Sigmoid colon (tissue), 6 donors: ENCODE measurements at regions not wholly inside any gene's neighbourhood (a gene's known extent, or its start where the extent isn't known, plus 50 kb on each side); places are given as distances from the start of the nearest gene placed in this dataset.

Source experiments
- DNase-seq: peaks from one replicate; pipeline ENCODE4 v3.0.0-alpha.2; 2019
- H3K27ac ChIP-seq, 4 donors: fragments of 200-600 bp; sonication (generic); one replicate each; pipeline ENCODE4 v1.5.1; 2016 to 2019; ENCODE audit warnings: mild to moderate bottlenecking in 1 of 4
- H3K27me3 ChIP-seq, 3 donors: fragments of 200-600 bp; sonication (generic); one replicate each; pipeline ENCODE4 v1.5.1; 2019; ENCODE audit warnings: mild to moderate bottlenecking in 1 of 3
- H3K36me3 ChIP-seq, 4 donors: fragments of 200-600 bp; sonication (generic); one replicate each; pipeline ENCODE4 v1.5.1; 2016 to 2019
- H3K4me1 ChIP-seq, 4 donors: fragments of 200-600 bp; sonication (generic); one replicate each; pipeline ENCODE4 v1.5.1; 2017 to 2019
- H3K4me3 ChIP-seq, 4 donors: fragments of 200-600 bp; sonication (generic); one replicate each; pipeline ENCODE4 v1.5.1; 2017 to 2019; ENCODE audit warnings: mild to moderate bottlenecking in 2 of 4, moderate library complexity in 1 of 4
- H3K9me3 ChIP-seq, 4 donors: fragments of 200-600 bp in 3 of 4; sonication (generic) in 3 of 4; one replicate each; pipeline versions ENCODE4 v1.5.1 to v1.6.1; 2013 to 2019
- CTCF ChIP-seq, 4 experiments: fragments of 450-650 bp in 3 of 4; fragments of 200-600 bp in 1 of 4; IDR thresholded peaks; one replicate each; pipeline ENCODE4 v1.5.1; 2016 to 2019; ENCODE audit warnings: antibody characterized with exemption in 4 of 4, mild to moderate bottlenecking in 3 of 4, moderate library complexity in 2 of 4
- EP300 ChIP-seq, 4 donors: sonication (generic); formaldehyde crosslinking; IDR thresholded peaks; one replicate each; pipeline ENCODE4 v1.6.1; 2017; ENCODE audit warnings: antibody characterized with exemption in 4 of 4
- POLR2A ChIP-seq, 2 donors: fragments of 450-650 bp; IDR thresholded peaks; one replicate each; pipeline ENCODE4 v1.6.1; 2016; ENCODE audit warnings: antibody characterized with exemption in 2 of 2, mild to moderate bottlenecking in 2 of 2, moderate library complexity in 2 of 2
- POLR2AphosphoS5 ChIP-seq, 4 donors: sonication (generic); formaldehyde crosslinking; IDR thresholded peaks; one replicate each; pipeline ENCODE4 v1.6.1; 2017; ENCODE audit warnings: antibody characterized with exemption in 4 of 4
- WGBS, 2 donors: extraction: QIAGEN DNeasy Blood & Tissue Kit; methylation state at CpG; one replicate each; pipeline ENCODE4 v1.1.7; 2013; 5-methylcytosine and 5-hydroxymethylcytosine counted together
- intact Hi-C: fragments of 100-400 bp; cut with DNase I; formaldehyde crosslinking; loops from one replicate; pipeline ENCODE4 v1.15.1; 2023
- donor health status: healthy with polysubstance abuse.
- donor health status: healthy.

- no peaks in the 10 kb centered on the region for H3K4me1 ChIP-seq
- H3K27ac ChIP-seq, result no peak overlapping the region
- no peak for DNase-seq
- intact Hi-C loops, result no loop called here
- WGBS, 2 donors, result 81 to 91% methylated on average over 5 of the region's 5 CpGs
- no peak overlapping the region for H3K4me3 ChIP-seq
- H3K27me3 ChIP-seq, result no peaks in the 10 kb centered on the region
- H3K36me3 ChIP-seq, result no peaks in the 10 kb centered on the region
- no peak for TF ChIP-seq CTCF (IDR thresholded peaks at IDR 0.05)
- no peak for TF ChIP-seq POLR2A (IDR thresholded peaks at IDR 0.05)
- no peak for TF ChIP-seq EP300 (IDR thresholded peaks at IDR 0.05)
- no peak for TF ChIP-seq POLR2AphosphoS5 (IDR thresholded peaks at IDR 0.05)
- H3K9me3 ChIP-seq, result no peaks in the 10 kb centered on the region
Measured at GRCh38 chr21:16294128-16294527, 564.3 kb downstream of the USP25 start.

DNA sequence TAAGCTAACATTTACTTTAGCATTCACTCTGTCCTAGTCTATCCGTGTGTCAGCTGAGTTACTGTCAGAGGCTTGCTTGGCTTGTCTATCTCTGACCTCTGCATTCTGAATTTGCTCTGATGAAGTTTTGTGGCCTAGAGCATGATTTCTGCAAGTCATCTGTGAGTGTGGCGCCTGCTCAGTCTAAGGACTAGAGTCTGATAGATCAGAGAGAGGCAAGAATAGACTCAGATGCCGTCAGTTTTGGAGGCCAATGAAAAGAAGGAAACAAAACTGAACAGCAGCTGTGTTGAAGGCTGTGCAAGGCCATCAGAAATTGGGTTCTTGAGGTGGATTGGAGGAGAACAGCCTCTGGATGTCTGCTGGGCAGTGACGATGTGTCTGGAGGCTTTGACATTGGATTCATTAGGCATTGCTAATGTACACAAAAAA, 573.1 kb downstream of the USP25 start:
- WGBS, 2 donors, result 57 to 67% methylated on average over 4 of the region's 4 CpGs
- no peak overlapping the region for H3K4me3 ChIP-seq
- intact Hi-C loops, result loop anchor here (10.0 kb wide), 1 partner anchor 108 kb away; no protein-coding TSS in a partner anchor

DNA sequence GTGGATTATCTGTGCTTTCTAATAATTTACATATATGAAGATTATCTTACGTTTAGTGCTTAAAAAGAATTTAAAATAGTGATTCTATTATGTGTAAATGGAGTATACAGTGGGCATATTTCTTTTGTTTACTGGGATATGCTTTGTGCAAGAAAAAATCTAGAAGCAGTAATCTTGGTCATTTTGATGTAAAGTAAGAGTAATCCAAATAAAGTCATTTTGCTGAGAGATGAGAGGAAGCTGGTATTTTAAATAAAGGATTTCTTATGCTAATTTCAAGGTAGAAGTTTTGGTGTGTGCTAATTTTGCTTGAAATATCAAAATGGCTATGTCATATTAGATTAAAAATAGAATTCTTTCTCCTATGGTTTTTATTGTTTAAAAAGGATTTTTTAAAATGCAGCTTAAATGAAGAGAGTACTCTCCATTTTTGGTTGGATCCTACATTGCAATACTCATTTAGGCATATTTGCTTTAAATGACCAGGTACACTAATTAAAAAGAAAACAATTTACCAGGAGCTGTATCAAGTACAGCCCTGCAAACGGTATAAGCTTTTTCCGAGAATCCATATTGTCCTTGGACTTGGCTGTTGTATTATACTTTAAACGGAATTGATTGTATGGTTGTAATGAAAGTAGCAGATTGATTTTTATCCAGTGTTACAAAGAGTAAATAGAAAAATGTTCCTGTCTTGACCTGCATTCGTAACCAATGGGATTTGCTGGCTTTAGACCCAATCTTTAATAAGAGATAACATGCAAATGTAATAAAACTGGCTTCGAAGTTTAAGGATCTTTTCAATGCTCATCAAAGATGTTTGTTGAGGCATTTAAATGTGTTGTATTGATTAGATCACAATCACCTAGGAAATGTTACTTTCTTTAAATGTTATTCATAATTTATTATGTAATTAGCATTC, 574.7 kb downstream of the USP25 start:
- H3K36me3 ChIP-seq, result no peaks in the 10 kb centered on the region
- no peak for DNase-seq
- intact Hi-C loops, result loop anchor here (10.0 kb wide), 1 partner anchor 110 kb away; no protein-coding TSS in a partner anchor
- no peaks in the 10 kb centered on the region for H3K9me3 ChIP-seq
- 68 to 86% methylated on average over 6 of the region's 6 CpGs for WGBS, 2 donors
- H3K27me3 ChIP-seq, result no peaks in the 10 kb centered on the region
- peaks cover 0 to 3% (median 0%) of the 10 kb centered on the region in 4 donors for H3K4me1 ChIP-seq
- no peak overlapping the region for H3K4me3 ChIP-seq
- TF ChIP-seq POLR2A (IDR thresholded peaks at IDR 0.05) (no peak), CTCF (IDR thresholded peaks at IDR 0.05) (no peak), POLR2AphosphoS5 (IDR thresholded peaks at IDR 0.05) (no peak), EP300 (IDR thresholded peaks at IDR 0.05) (no peak)
- H3K27ac ChIP-seq, result peak overlapping the region in 2 of 4 donors; percentile 54 to 60

More for the DNA sequence above, 573.1 kb downstream of the USP25 start:
- Histone ChIP-seq H3K9me3 (no peaks in the 10 kb centered on the region), H3K36me3 (no peaks in the 10 kb centered on the region), H3K27me3 (no peaks in the 10 kb centered on the region), H3K27ac (peak overlapping the region; percentile 15 to 60 (median 28)), H3K4me1 (peaks cover 0 to 3% (median 0%) of the 10 kb centered on the region in 4 donors)
- peak; percentile 76 for DNase-seq
- TF ChIP-seq POLR2AphosphoS5 (IDR thresholded peaks at IDR 0.05) (peak in 2 of 4 donors; percentile 12 to 58), CTCF (IDR thresholded peaks at IDR 0.05) (no peak)

DNA sequence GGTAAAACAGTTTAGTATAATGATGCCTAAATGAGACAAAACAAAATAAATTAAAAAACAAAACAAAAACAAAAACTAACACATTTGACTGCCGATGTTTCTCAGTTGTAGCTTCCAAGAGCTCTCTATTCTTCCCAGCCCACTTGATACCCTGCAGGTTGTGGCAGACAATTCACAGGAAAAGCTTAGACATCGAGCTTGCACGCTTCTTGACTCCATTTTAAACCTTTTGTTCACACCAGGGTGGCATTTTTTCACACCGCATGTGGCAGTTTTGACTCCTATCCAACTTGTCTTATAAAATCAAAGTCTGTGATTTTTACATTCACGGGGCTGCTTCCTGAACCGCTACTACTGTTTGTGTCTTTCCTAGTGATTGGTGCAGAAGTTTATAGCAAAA, 575.9 kb downstream of the USP25 start:
- WGBS, 2 donors, result 42 to 70% methylated on average over 6 of the region's 6 CpGs
- Histone ChIP-seq H3K4me1 (peaks cover 0 to 3% (median 0%) of the 10 kb centered on the region in 4 donors), H3K27me3 (no peaks in the 10 kb centered on the region), H3K4me3 (peak overlapping the region in 3 of 4 donors; percentile 20 to 32 (median 28)), H3K27ac (peak overlapping the region; percentile 27 to 60 (median 49)), H3K36me3 (no peaks in the 10 kb centered on the region), H3K9me3 (no peaks in the 10 kb centered on the region)
- TF ChIP-seq EP300 (IDR thresholded peaks at IDR 0.05) (no peak), CTCF (IDR thresholded peaks at IDR 0.05) (no peak), POLR2AphosphoS5 (IDR thresholded peaks at IDR 0.05) (no peak), POLR2A (IDR thresholded peaks at IDR 0.05) (no peak)
- intact Hi-C loops, result loop anchor here (10.0 kb wide), 1 partner anchor 111 kb away; no protein-coding TSS in a partner anchor
- no peak for DNase-seq
